ENCODE measurements at regions not wholly inside any gene's neighbourhood (a gene's known extent, or its start where the extent isn't known, plus 50 kb on each side); places are given as distances from the start of the nearest gene placed in this dataset.

DNA sequence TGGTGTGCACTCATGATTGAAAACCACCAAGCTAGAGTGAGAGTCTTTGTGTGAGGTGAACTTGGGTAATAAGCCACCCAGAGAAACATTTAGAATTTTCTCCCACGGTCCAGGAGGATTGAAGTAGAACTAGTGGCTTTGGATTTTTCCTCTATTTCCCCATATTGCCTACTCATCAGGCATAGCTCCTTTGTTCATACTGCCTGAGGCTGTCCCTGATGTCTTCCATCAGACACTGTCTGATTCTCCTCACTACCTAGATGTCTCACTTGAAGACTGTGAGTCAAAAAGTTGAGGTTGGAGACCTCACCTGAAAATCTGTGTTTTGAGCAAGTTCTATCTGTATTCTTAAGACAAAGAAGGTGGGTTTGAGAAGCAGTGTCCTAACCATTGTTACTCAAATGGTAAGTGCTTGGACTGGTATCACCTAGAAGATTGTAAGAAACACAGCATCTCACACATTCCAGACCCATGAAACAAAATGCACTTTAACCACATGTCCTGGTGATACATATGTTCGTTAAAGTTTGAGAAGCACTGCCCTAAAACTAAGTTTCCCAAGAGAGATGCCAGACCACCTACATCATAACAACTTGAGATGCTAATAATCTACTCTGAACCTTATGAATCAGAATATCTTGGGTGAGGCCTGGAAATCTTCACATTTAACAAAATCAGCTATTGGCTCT, 523.4 kb upstream of the BTBD3 start:
- in situ Hi-C loops (cut with MboI; ENCODE audit: low sequenced_read_pairs, unreplicated experiment): no loop called here
- TF ChIP-seq, protein P1, sequence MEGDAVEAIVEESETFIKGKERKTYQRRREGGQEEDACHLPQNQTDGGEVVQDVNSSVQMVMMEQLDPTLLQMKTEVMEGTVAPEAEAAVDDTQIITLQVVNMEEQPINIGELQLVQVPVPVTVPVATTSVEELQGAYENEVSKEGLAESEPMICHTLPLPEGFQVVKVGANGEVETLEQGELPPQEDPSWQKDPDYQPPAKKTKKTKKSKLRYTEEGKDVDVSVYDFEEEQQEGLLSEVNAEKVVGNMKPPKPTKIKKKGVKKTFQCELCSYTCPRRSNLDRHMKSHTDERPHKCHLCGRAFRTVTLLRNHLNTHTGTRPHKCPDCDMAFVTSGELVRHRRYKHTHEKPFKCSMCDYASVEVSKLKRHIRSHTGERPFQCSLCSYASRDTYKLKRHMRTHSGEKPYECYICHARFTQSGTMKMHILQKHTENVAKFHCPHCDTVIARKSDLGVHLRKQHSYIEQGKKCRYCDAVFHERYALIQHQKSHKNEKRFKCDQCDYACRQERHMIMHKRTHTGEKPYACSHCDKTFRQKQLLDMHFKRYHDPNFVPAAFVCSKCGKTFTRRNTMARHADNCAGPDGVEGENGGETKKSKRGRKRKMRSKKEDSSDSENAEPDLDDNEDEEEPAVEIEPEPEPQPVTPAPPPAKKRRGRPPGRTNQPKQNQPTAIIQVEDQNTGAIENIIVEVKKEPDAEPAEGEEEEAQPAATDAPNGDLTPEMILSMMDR (IDR thresholded peaks at IDR 0.05; ENCODE audit: borderline replicate concordance, control extremely low read depth, extremely low read depth, insufficient read depth, missing control alignments): no peak
- no peak for DNase-seq (ENCODE audit: low spot score)

DNA sequence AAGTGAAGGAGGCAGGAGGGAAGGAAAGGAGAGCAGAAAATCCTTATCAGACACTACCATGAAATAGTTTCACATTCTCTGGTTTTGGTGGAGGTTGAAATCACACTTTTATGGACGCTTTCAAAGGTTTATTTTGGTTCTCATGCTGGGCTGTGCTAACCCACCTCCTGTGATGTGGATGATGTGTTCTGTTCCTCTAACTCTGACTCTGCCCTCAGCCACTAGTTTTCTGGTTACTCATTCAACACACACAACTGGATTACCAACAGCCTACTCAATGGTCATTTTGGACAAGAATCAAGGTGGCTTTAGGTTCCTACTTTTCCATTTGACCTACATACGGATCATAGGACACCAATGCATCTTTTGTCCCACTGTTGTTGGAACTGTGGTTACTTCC, 522.1 kb upstream of the BTBD3 start:
- DNase-seq (ENCODE audit: low spot score): no peak
- in situ Hi-C loops (cut with MboI; ENCODE audit: low sequenced_read_pairs, unreplicated experiment): no loop called here
- TF ChIP-seq, protein P1 (IDR thresholded peaks at IDR 0.05; ENCODE audit: borderline replicate concordance, control extremely low read depth, extremely low read depth, insufficient read depth, missing control alignments): no peak

DNA sequence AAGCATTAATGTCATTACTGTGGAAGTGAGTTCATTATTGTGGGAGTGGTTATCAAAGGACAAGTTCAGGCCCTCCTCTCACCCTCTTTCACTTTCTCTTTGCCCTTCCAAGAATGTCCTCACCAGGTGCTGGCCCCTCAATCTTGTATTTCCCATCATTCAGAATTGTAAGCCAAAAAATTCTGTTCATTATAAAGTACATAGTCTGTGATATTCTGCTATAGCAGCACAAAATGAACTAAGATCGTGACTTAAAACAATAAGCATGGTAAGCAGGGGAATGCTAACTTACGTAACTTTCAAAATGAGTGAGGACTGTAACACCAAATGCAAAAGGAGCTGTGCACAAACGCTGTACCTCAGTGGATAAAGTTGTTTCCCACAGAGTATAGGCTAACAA, 515.7 kb upstream of the BTBD3 start:
- in situ Hi-C loops (cut with MboI; ENCODE audit: low sequenced_read_pairs, unreplicated experiment): no loop called here
- DNase-seq (ENCODE audit: low spot score): peak; percentile 22
- TF ChIP-seq, protein P1 (IDR thresholded peaks at IDR 0.05; ENCODE audit: borderline replicate concordance, control extremely low read depth, extremely low read depth, insufficient read depth, missing control alignments): no peak

DNA sequence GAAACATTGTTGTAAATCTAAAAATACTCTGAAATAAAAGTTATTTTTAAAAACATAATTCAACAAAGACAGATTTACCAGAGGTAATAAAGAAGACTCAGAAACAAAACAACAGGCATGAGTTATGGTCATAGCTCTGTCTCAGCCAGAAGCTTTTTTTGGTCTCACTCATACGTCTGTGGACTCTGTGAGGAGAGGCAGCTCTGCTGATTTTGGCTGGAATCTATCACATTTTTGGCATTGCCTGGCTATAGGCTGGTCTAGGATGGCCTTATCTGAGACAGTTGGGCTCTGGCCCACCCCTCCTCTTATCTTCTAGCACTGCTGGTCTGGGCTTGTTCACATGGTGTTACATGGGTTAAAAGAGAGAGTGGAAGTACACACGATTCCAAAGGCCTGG, 514.0 kb upstream of the BTBD3 start:
- TF ChIP-seq, protein P1 (IDR thresholded peaks at IDR 0.05; ENCODE audit: borderline replicate concordance, control extremely low read depth, extremely low read depth, insufficient read depth, missing control alignments): no peak
- no peak for DNase-seq (ENCODE audit: low spot score)
- in situ Hi-C loops (cut with MboI; ENCODE audit: low sequenced_read_pairs, unreplicated experiment): no loop called here

DNA sequence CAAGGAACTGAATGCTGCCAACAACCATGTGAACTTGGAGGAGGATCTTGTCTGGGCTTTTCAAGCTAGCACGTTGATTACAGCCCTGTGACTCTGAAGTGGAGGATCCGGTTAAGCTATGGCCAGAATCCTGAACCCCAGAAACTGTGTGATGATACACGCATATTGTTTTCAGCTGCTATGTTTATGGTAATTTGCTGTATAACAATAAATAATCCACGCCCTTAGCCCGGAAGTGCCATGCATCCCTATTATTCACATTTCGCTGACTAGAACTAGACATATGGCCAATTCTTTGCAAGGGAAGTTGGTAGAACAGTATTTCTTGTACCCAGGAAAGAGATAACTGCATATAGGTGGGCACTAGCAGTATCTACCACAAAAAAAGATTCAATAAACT, 510.8 kb upstream of the BTBD3 start:
- in situ Hi-C loops (cut with MboI; ENCODE audit: low sequenced_read_pairs, unreplicated experiment): no loop called here
- TF ChIP-seq, protein P1 (IDR thresholded peaks at IDR 0.05; ENCODE audit: borderline replicate concordance, control extremely low read depth, extremely low read depth, insufficient read depth, missing control alignments): no peak
- DNase-seq (ENCODE audit: low spot score): no peak

DNA sequence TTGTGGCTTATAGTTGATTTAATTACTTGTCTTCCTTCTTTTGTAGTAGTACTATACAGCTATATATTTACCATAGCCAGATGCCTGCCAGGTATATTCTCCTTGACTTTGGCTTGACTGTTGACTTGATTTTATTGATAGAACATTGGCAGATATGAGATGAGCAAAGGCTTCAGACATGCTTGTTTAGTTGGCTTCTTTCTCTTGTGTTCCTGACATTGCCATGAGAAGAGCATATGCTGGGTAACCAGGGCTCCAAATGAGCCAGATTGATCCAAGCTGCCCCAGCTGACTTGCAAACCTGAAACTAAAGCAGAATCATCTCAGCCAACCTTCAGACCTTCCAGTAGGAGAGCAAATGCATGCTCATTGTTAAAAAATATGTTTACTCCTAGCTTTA, 508.1 kb upstream of the BTBD3 start:
- in situ Hi-C loops (cut with MboI; ENCODE audit: low sequenced_read_pairs, unreplicated experiment): no loop called here
- DNase-seq (ENCODE audit: low spot score): no peak
- TF ChIP-seq, protein P1 (IDR thresholded peaks at IDR 0.05; ENCODE audit: borderline replicate concordance, control extremely low read depth, extremely low read depth, insufficient read depth, missing control alignments): no peak

Measured in GM13976 (cell line).